A172 (cell line): ENCODE measurements at regions not wholly inside any gene's neighbourhood (a gene's known extent, or its start where the extent isn't known, plus 50 kb on each side); places are given as distances from the start of the nearest gene placed in this dataset.
"Not testable (repeated sequence)": the region's sequence is repeated elsewhere in the genome, so short reads cannot be mapped to it uniquely, and the experiment has no call there.

Experiments
- DNase-seq: peaks from one replicate; pipeline ENCODE4 v3.0.0-alpha.2; 2015; ENCODE audit warnings: low spot score

GRCh38 chr1:25171013-25171412 is 61.3 kb downstream of the SYF2 start:
- DNase-seq = not testable (repeated sequence)

DNA sequence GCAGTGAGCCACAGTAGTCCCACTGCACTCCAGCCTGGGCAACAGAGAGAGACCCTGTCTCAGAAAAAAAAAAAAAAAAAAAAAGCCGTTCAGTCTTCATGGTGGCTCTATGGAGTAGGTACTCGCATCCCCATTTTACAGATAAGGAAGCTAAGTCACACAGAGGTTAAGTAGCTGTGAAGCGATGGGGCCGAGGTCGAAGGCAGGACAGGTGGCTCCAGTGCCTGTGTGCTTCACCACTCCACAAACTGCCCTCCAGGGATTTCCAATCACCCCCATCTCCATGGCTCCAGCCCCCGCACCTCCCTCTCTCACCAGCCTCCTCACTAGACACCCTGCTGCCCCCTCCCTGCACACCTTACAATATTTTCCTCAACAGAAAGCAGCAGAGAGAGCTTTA is 61.9 kb downstream of the SYF2 start:
- DNase-seq = no peak

- no peak for DNase-seq
Measured at GRCh38 chr1:25169610-25170009, 62.7 kb downstream of the SYF2 start.

DNA sequence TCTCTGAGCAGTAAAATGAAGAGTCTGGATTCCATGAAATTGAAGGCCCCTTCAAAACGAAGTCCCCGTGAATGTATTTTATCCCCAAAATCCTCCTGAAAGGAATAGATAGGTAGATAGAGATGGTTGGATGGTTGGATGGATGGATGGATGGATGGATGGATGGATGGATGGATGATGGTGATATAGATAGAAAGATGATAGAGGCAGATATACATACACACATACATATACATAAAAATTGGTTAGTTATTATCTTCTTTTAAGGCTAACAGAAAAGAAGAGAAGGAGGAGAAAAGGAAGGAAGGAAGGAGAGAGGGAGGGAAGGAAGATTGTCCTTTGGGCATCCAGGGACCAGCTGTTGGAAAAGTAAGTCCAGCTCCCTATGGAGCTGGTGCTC is 63.1 kb downstream of the SYF2 start:
- no peak for DNase-seq

- no peak for DNase-seq
Measured at GRCh38 chr1:25168193-25169071, 63.9 kb downstream of the SYF2 start.

DNA sequence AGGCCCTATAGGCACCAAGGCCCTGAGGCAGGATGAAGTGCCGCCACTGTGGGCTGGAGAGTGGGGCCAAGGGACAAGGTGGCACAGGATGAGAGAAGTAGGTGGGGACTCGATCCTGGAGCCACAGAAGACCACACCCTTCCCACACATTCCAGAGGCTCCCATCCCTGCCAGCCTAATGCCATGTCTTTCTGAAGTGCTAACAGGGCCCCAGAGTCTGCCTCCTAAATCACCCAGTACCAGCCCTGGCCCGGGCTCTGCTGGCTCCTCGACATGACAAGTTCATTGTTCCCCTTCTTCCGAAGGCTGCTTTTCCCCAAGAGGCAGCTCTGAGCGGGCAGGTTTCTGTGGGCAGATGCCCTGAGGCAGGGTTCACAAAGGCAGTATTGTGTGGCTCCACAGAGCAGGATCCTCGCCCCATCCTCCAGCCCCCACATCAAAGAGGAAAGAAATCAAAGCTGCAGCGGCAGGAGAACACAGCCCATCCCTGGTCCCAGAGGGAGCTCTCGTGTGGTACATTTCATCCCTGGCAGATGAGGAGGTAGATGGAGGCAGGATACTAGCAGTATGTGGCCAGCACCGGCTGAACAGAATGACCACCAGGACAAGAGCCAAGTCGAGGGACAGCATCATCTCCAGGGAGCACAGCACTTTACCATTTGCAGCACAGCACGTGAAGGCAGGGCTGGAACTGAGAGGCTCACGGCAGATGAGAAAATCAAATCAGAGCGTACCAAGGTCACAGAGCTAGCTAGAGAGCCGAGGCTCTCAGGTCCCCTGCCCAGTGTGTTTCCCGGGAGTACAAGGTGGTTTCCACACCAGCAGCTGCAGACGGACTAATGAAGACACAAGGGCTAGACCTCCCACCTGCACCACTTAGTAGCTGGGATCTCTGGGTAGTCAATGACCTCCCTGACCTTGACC is 64.8 kb downstream of the SYF2 start:
- DNase-seq = peak; percentile 12

DNA sequence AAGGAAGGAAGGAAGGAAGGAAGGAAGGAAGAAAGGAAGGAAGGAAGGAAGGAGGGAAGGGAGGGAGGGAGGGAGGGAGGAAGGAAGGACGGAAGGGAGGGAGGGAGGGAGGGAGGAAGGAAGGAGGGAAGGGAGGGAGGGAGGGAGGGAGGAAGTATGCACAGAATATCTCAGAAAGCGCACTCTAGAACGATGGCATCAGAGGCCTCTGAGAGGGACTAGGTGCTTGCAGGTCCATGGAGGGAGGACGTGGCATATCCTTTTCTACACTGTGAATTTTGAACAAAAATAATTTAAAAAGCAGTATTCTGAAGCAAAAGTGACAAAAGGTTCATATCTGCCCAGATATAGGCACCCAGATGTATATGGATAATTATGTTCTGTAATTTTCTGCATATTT is 65.5 kb downstream of the SYF2 start:
- no peak for DNase-seq

GRCh38 chr1:25163986-25164385 is 68.3 kb downstream of the SYF2 start:
- DNase-seq = no peak

DNA sequence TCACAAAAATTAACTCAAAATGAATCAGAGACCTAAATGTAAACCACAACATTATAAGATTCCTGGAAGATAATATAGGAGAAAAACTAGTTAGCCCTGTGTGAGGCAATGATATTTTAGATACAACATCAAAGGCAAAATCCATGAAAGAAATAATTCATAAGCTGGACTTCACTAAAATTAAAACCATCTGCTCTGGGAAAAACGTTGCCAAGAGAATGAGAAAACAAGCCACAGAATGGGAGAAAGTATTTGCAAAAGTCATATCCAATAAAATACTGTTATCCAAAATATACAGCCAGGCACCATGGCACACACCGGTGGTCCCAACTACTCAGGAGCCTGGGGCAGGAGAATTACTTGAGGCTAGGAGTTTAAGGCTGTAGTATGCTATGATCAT is 70.3 kb downstream of the SYF2 start:
- no peak for DNase-seq

DNA sequence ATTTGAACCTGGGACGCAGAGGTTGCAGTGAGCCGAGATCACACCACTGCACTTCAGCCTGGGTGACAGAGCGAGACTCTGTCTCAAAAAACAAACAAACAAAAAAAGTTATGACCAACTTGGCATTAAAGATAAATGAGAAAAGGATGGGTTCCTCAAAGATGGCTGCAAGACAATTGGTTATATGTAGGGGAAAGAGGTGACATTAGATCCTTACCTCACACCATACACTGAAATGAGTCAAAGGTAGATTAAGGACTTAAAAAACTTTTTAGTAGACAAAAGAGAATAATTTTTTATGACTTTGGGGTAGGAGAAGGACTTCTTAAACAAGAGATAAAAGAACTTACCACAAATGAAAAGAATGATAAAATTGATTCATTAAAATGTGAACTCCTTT is 74.5 kb downstream of the SYF2 start:
- DNase-seq = no peak

DNA sequence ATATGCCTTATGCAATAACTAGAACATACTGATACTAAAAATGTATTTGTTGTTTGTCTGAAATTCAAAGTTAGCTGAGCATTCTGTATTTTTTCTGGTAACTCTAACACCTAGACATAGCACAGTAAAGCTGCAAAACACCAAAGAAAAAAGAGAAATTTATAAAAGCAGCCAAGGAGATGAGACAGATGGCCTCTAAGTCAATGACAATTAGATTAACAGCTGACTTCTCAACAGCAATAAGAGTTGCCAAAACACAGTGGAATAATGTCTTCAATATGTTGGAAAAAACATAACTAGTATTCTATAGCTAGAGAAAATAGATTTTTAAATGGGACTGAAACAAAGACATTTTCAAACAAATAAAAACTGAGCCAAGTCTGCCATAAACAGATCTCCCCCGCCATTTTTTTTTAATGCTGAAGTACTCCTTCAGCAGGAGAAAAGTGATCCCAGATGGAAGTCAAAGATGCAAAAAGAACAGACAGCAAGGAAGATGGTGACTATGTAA is 81.3 kb downstream of the SYF2 start:
- no peak for DNase-seq

DNA sequence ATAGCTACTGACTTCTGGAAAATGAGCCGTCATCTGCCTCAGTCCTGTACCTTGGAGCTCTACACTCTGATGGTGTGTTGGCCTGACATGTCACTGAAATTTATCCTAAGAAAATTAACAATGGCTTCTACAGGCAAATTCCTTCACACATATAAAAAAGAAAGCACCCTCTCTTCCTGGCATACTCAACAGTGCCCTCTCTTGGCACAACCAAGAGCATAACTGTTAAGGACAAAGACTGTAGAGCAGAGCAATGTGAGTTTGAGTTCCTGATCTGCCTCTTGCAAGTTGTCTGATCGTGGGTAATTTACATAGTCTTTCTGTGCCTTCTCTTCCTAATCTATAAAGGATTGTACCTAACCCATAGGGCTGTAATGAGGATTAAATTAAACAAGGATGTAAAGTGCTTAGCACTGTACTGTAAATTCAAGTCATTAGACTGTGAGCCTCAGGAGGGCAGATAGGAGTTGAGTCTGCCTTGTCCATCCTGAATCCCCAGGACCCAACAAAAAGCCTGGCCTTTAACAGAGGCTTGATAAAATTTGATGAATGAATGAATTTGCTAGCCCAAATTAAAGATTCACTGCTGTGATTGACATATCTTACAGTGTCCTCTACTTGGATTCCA is 83.5 kb downstream of the SYF2 start:
- DNase-seq = no peak

GRCh38 chr1:25146451-25146855 is 85.8 kb downstream of the SYF2 start:
- DNase-seq = no peak

- DNase-seq = no peak
Measured at GRCh38 chr1:25145775-25146393, 86.4 kb downstream of the SYF2 start.

- DNase-seq = no peak
Measured at GRCh38 chr1:25140073-25140797, 92.1 kb downstream of the SYF2 start.

- DNase-seq = no peak
Measured at GRCh38 chr1:25137521-25138395, 94.5 kb downstream of the SYF2 start.

- DNase-seq = no peak
Measured at GRCh38 chr1:25137106-25137505, 95.2 kb downstream of the SYF2 start.

- no peak for DNase-seq
Measured at GRCh38 chr1:25135909-25136308, 96.4 kb downstream of the SYF2 start.

DNA sequence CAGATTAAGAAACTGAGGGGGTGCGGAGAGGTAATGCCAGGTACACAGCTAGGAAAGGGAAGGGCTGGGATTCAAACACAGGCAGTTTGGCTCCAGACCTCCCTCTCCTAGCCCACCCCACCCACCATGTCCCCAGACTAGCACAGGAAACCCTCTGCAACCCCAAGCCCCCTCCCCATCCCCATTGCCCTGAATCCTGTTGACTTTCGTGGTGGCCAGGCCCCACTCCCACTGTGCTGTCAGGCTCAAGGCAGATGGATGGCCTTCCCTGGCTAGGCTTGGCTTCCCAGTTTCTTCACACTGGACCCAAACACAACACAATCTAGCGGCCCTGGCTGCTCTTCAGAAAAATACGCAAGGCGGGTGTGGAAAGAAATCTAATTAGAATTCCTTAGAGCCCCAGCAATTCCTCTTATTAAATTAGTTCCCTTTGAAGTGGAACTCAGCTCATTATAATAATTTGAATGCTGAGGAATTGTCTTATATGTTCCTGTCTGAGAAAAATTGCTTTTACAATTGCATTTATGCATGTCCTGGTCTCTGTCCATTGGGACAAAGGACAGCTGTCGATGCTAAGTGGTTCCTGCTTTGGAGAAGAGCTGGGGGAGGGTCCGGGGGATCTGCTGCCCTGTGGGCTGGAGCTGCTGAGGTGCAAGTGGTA is 97.4 kb downstream of the SYF2 start:
- no peak for DNase-seq
